GM21737 (cell line): ENCODE measurements at regions not wholly inside any gene's neighbourhood (a gene's known extent, or its start where the extent isn't known, plus 50 kb on each side); places are given as distances from the start of the nearest gene placed in this dataset.

Experiments used
- ATAC-seq: cut with Tn5 transposase; IDR thresholded peaks from one replicate; pipeline ENCODE4 v1.9.1; 2021; ENCODE audit warnings: mild to moderate bottlenecking, moderate library complexity; ENCODE audit not compliant: unreplicated experiment

DNA sequence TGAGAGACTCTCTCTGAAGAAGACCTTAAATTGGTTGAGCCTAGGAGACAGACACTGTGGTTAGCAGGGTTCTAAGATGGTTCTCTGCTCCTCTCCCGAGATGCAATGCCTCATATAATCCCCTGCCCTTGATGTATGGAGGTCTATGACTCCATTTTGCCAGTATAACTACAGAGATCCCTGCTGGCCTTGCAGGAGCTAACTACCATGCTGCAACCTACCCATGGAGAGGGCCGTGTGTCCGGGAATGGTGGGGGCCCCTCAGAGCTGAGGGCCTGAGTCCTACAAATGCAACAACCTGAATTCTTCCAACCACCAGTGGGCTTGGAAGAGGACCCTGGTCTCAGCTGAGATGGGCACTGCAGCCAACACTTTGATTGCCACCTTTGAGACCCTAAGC, 388.0 kb downstream of the SETD4 start:
- no peak for ATAC-seq

- ATAC-seq = no peak
Measured at GRCh38 chr21:35664683-35665082, 395.6 kb downstream of the SETD4 start.

- no peak for ATAC-seq
Measured at GRCh38 chr21:35663856-35664606, 396.3 kb downstream of the SETD4 start.

DNA sequence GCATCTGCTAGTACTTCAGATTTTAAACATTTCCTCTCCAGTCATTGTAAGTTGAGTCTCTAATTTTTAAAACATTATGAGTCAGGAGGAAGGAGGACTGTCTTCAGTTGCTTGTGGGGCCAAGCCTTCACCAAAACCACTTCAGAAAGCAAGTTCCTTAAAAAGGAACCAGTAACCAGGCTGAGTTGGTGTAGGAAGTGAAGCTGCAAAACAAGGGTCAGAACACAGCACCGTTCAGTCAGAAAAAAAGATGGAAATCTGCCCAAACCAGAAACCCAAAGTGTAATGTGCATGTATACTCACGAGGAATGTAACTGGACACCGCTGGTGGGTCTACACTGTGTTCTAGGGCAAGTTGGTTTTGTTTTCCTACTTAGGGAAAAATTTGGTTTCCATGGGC, 402.1 kb downstream of the SETD4 start:
- ATAC-seq = no peak

GRCh38 chr21:35652872-35653271, 407.5 kb downstream of the SETD4 start:
- ATAC-seq = no peak

GRCh38 chr21:35652196-35652595, 408.1 kb downstream of the SETD4 start:
- ATAC-seq = no peak

- ATAC-seq = no peak
Measured at GRCh38 chr21:35651196-35651595, 409.1 kb downstream of the SETD4 start.

DNA sequence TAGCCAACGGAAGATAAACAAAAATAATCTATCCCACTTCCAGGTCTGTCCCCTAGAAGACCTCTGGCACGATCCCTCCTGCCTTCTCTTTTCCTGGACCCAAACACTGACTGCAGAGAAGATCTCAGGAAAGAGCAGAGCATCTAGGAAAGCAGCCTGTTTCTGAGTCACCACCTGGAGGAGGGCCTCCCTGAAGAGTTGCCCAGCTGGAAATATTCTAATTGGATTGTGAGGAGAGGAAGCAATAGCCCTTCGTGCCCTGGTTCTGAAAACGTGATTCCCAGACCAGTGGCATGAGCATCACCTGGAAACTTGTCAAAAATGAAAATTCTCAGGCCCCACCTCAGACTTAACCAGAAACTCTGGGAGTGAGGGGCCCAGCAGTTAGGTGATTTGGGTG, 411.1 kb downstream of the SETD4 start:
- no peak for ATAC-seq

DNA sequence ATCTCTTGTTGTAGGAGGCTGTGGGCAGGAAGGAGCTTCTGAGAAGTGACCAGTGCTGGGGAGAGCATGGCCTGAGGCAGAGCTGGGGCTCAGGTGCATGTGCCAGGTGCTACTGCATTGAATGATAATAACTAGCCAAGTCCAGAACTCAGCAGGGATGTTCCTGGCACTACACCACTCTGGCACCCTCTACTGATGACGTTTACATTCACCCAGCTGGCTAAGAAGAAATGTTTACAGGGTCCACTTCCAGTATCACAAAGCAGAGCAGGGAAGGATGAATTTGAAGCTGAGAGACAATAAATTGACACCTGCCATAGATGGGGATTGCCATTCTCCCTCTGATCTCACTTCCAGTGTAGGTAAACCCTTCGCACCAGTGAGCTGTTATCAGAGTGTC, 411.8 kb downstream of the SETD4 start:
- no peak for ATAC-seq

GRCh38 chr21:35646606-35647005, 413.7 kb downstream of the SETD4 start:
- ATAC-seq = no peak

DNA sequence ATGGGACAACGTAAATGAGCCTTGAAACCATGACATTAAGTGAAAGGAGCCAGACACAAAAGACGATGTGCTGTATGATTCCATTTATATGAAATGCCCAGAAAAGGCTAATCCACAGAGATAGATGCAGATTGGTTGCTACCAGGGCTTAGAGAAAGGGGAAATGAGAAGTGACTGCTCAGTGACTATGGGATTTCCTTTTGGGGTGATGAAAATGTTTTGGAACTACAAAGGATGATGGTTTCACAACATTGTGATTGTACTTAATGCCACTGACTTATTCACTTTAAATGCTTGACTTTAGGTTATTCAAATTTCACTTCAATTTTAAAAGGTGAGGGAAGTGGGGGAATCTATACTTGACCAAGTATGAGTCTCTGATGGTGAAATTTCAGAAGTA, 414.3 kb downstream of the SETD4 start:
- no peak for ATAC-seq

DNA sequence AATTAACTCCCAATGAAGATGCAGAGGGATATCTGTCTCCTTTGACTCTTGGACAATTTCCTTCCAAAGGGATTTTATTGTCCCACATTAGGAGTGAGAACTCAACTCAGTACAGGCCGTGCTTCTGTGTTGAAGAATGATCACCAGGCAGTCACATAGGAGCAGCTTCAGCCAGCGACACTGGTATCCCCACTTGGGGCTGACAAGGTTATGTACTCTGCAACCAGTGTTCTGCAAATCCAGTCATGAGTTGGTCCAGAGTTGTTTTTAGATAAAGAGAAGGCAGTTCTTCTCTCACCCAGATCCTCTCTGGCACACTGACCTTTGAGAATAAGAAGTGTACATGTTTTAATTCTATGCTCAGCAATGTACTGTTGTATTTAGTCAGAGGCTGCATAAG, 415.8 kb downstream of the SETD4 start:
- ATAC-seq = no peak

GRCh38 chr21:35643176-35643575, 417.1 kb downstream of the SETD4 start:
- no peak for ATAC-seq

- no peak for ATAC-seq
Measured at GRCh38 chr21:35641271-35642016, 418.9 kb downstream of the SETD4 start.

GRCh38 chr21:35637431-35637830, 422.9 kb downstream of the SETD4 start:
- ATAC-seq = no peak

DNA sequence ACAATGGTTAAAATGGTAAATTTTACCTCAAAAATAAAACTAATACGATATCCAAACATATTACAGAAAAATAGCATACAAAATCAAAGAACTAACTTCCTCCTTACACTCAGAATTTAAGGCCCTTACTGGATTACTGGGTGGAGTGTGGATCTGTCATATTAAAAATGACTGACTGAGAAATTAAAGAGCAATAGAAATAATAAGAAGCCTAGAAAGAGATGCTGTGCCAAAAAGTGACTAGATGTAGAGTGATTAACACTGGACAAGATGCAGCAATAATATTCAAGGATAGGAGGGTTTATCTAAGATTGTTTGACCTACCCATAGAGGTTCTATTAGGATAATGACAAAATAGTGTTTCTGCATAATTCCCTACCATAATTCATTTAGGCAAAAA, 424.3 kb downstream of the SETD4 start:
- no peak for ATAC-seq

GRCh38 chr21:35635261-35635660, 425.1 kb downstream of the SETD4 start:
- no peak for ATAC-seq

GRCh38 chr21:35633501-35633900, 426.8 kb downstream of the SETD4 start:
- no peak for ATAC-seq

- ATAC-seq = no peak
Measured at GRCh38 chr21:35632711-35633110, 427.6 kb downstream of the SETD4 start.

GRCh38 chr21:35628316-35628715, 432.0 kb downstream of the SETD4 start:
- ATAC-seq = no peak

GRCh38 chr21:35627462-35627861, 432.9 kb downstream of the SETD4 start:
- ATAC-seq = no peak

GRCh38 chr21:35625576-35625975, 434.8 kb downstream of the SETD4 start:
- no peak for ATAC-seq
